ENCODE measurements at regions not wholly inside any gene's neighbourhood (a gene's known extent, or its start where the extent isn't known, plus 50 kb on each side); places are given as distances from the start of the nearest gene placed in this dataset.

DNA sequence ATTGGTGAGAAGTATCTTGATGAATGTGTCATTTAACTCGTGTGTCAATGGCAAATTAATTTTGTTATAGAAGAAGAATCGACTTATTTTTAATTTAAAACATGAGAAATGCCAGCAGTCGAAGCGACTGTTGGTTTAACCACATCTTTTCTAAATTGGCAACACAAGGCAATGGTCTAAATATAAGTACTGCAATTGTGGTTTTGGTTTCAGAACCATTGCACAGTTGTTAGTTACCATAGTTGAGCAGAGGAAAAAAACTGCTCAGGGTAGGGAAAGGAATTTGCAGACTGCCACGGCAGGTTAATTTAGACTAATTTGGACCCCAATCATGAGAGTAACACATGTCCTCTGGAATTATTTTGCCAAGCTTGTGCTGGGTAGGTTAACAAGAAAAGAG lies 185.6 kb upstream of the RUNX1 start:
- no peak for TF ChIP-seq EZH2phosphoT487 (IDR thresholded peaks at IDR 0.05; ENCODE audit: borderline replicate concordance, low read length)
- TF ChIP-seq, protein P1, sequence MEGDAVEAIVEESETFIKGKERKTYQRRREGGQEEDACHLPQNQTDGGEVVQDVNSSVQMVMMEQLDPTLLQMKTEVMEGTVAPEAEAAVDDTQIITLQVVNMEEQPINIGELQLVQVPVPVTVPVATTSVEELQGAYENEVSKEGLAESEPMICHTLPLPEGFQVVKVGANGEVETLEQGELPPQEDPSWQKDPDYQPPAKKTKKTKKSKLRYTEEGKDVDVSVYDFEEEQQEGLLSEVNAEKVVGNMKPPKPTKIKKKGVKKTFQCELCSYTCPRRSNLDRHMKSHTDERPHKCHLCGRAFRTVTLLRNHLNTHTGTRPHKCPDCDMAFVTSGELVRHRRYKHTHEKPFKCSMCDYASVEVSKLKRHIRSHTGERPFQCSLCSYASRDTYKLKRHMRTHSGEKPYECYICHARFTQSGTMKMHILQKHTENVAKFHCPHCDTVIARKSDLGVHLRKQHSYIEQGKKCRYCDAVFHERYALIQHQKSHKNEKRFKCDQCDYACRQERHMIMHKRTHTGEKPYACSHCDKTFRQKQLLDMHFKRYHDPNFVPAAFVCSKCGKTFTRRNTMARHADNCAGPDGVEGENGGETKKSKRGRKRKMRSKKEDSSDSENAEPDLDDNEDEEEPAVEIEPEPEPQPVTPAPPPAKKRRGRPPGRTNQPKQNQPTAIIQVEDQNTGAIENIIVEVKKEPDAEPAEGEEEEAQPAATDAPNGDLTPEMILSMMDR (IDR thresholded peaks at IDR 0.05; ENCODE audit: low read depth, low read length, poor library complexity, severe bottlenecking): no peak
- H3K79me2 ChIP-seq (ENCODE audit: control insufficient read depth, low read length): no peaks in the 10 kb centered on the region
- no peaks in the 10 kb centered on the region for H3K36me3 ChIP-seq (ENCODE audit: control insufficient read depth, low read length)
- peaks cover 14% of the 10 kb centered on the region for H3K9me3 ChIP-seq (ENCODE audit: control insufficient read depth, insufficient read depth, low read length)
- no peaks in the 10 kb centered on the region for H4K20me1 ChIP-seq (ENCODE audit: control insufficient read depth, insufficient read depth, low read depth, low read length)
- H3K27me3 ChIP-seq (ENCODE audit: control insufficient read depth, low read length): no peaks in the 10 kb centered on the region
- peaks cover 6% of the 10 kb centered on the region for H3F3A ChIP-seq (ENCODE audit: control insufficient read depth, insufficient read depth)
- H3K9me2 ChIP-seq (replicated peaks; ENCODE audit: control insufficient read depth, low read length): no peaks in the 10 kb centered on the region
- no peak overlapping the region for H3K27ac ChIP-seq (ENCODE audit: low read depth, low read length)
- H3K4me1 ChIP-seq (ENCODE audit: control insufficient read depth, low read length): peaks cover 38% of the 10 kb centered on the region
- no peak overlapping the region for H3K4me3 ChIP-seq (ENCODE audit: low read length)
- no peak overlapping the region for H3K4me2 ChIP-seq (ENCODE audit: low read length)

DNA sequence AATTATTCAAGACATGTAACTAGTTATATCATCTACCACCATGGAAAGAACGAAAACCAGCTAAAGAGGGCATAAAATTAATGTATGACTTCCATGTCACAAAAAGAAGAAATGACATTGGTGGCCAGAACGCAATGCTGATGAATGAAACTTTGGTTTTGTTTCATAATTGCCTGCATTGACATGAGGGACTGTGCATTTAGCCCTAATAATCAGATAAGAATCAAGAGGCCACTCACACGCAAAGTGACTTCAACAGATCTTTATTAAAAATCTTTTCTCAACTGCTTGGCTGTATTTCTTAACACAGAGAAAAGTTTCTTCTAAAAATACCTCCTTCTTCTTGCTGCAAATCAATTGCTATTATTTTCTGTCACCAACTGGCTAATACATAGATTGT lies 184.7 kb upstream of the RUNX1 start:
- H3K4me1 ChIP-seq (ENCODE audit: control insufficient read depth, low read length): peaks cover 48% of the 10 kb centered on the region

DNA sequence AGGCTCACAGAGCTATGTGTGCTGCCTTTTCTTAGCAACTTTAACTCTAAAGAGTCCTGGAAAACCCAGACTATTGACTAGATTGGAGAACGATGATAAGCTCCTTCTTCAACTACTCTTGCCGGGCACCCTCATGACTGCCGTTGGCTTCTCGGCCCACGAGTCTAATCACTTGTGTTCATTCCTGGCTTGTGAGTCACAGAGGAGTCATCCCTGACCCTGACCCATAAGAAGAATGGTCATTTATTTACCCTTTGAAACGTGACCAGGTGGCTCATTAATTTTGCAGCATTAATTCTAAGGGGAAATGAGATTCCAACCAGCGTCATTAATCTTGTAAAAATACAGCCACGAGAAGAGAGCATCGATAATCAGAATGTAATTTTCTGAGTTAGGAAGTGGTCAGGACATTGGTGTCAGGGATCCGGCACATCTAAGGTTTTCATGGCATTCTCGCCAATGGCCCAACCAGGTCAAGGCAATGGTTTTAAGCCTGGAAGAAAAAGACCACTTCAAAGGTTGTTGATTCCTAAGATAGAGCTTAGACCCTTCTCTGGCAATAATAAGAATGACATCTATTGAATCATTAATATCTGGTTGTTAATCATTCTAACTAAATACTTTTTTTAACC lies 183.6 kb upstream of the RUNX1 start:
- no peak for TF ChIP-seq EZH2phosphoT487 (IDR thresholded peaks at IDR 0.05; ENCODE audit: borderline replicate concordance, low read length)
- TF ChIP-seq, protein P1 (IDR thresholded peaks at IDR 0.05; ENCODE audit: low read depth, low read length, poor library complexity, severe bottlenecking): no peak
- Histone ChIP-seq H3F3A (ENCODE audit: control insufficient read depth, insufficient read depth) (peaks cover 18% of the 10 kb centered on the region), H3K27me3 (ENCODE audit: control insufficient read depth, low read length) (no peaks in the 10 kb centered on the region), H3K27ac (ENCODE audit: low read depth, low read length) (no peak overlapping the region), H3K79me2 (ENCODE audit: control insufficient read depth, low read length) (no peaks in the 10 kb centered on the region), H3K4me2 (ENCODE audit: low read length) (no peak overlapping the region), H3K4me3 (ENCODE audit: low read length) (no peak overlapping the region), H3K36me3 (ENCODE audit: control insufficient read depth, low read length) (no peaks in the 10 kb centered on the region), H3K9me2 (replicated peaks; ENCODE audit: control insufficient read depth, low read length) (no peaks in the 10 kb centered on the region), H3K4me1 (ENCODE audit: control insufficient read depth, low read length) (peaks cover 55% of the 10 kb centered on the region), H3K9me3 (ENCODE audit: control insufficient read depth, insufficient read depth, low read length) (peaks cover 14% of the 10 kb centered on the region), H4K20me1 (ENCODE audit: control insufficient read depth, insufficient read depth, low read depth, low read length) (no peaks in the 10 kb centered on the region)

More for the DNA sequence above, 184.7 kb upstream of the RUNX1 start:
- Histone ChIP-seq H3K4me3 (ENCODE audit: low read length) (no peak overlapping the region), H3F3A (ENCODE audit: control insufficient read depth, insufficient read depth) (peaks cover 9% of the 10 kb centered on the region), H3K27me3 (ENCODE audit: control insufficient read depth, low read length) (no peaks in the 10 kb centered on the region), H3K79me2 (ENCODE audit: control insufficient read depth, low read length) (no peaks in the 10 kb centered on the region), H4K20me1 (ENCODE audit: control insufficient read depth, insufficient read depth, low read depth, low read length) (no peaks in the 10 kb centered on the region), H3K27ac (ENCODE audit: low read depth, low read length) (no peak overlapping the region), H3K9me3 (ENCODE audit: control insufficient read depth, insufficient read depth, low read length) (peaks cover 14% of the 10 kb centered on the region), H3K36me3 (ENCODE audit: control insufficient read depth, low read length) (no peaks in the 10 kb centered on the region), H3K4me2 (ENCODE audit: low read length) (no peak overlapping the region), H3K9me2 (replicated peaks; ENCODE audit: control insufficient read depth, low read length) (no peaks in the 10 kb centered on the region)
- no peak for TF ChIP-seq EZH2phosphoT487 (IDR thresholded peaks at IDR 0.05; ENCODE audit: borderline replicate concordance, low read length)

DNA sequence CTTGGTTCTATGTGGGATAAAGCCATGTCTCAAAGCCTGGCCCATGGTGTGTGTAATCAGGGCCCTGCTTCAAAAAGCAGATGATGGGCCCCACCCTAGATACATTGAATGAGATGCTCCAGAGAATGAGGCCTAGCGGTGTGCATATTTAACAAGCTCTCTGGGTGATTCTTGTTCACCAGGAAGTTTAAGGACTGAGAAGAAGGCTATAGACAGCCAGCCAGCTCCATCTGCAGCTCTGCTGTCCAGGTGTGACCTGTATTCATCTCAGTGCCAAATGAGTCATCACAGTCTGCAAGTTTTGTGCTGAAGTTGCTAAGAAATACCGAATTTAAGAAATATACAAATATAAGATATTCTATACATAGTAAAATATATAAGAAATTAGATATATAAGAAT lies 182.0 kb upstream of the RUNX1 start:
- H3K4me3 ChIP-seq (ENCODE audit: low read length): no peak overlapping the region
- TF ChIP-seq, protein P1 (IDR thresholded peaks at IDR 0.05; ENCODE audit: low read depth, low read length, poor library complexity, severe bottlenecking): no peak
- no peak for TF ChIP-seq EZH2phosphoT487 (IDR thresholded peaks at IDR 0.05; ENCODE audit: borderline replicate concordance, low read length)
- H3K9me3 ChIP-seq (ENCODE audit: control insufficient read depth, insufficient read depth, low read length): peaks cover 9% of the 10 kb centered on the region
- peaks cover 27% of the 10 kb centered on the region for H3F3A ChIP-seq (ENCODE audit: control insufficient read depth, insufficient read depth)
- no peaks in the 10 kb centered on the region for H3K27me3 ChIP-seq (ENCODE audit: control insufficient read depth, low read length)
- no peaks in the 10 kb centered on the region for H3K36me3 ChIP-seq (ENCODE audit: control insufficient read depth, low read length)
- H3K4me2 ChIP-seq (ENCODE audit: low read length): peak overlapping the region; percentile 24
- H4K20me1 ChIP-seq (ENCODE audit: control insufficient read depth, insufficient read depth, low read depth, low read length): no peaks in the 10 kb centered on the region
- H3K4me1 ChIP-seq (ENCODE audit: control insufficient read depth, low read length): peaks cover 69% of the 10 kb centered on the region
- no peaks in the 10 kb centered on the region for H3K9me2 ChIP-seq (replicated peaks; ENCODE audit: control insufficient read depth, low read length)
- H3K79me2 ChIP-seq (ENCODE audit: control insufficient read depth, low read length): no peaks in the 10 kb centered on the region
- H3K27ac ChIP-seq (ENCODE audit: low read depth, low read length): peak overlapping the region; percentile 23

All from DOHH2 (cell line).